Uterus (tissue), 2 donors: ENCODE measurements at regions not wholly inside any gene's neighbourhood (a gene's known extent, or its start where the extent isn't known, plus 50 kb on each side); places are given as distances from the start of the nearest gene placed in this dataset.

ENCODE experiments used
- CTCF ChIP-seq, 4 experiments: fragments of 200-600 bp in 2 of 4; fragments of 450-650 bp in 2 of 4; sonication (generic) in 2 of 4; IDR thresholded peaks; one replicate each; pipeline ENCODE4 v1.5.1; 2016 to 2019; ENCODE audit warnings: antibody characterized with exemption in 4 of 4, mild to moderate bottlenecking in 2 of 4, moderate library complexity in 1 of 4
- POLR2A ChIP-seq, 2 donors: fragments of 450-650 bp; IDR thresholded peaks; one replicate each; pipeline ENCODE4 v1.6.1; 2016; ENCODE audit warnings: antibody characterized with exemption in 2 of 2, mild to moderate bottlenecking in 1 of 2, moderate library complexity in 1 of 2

DNA sequence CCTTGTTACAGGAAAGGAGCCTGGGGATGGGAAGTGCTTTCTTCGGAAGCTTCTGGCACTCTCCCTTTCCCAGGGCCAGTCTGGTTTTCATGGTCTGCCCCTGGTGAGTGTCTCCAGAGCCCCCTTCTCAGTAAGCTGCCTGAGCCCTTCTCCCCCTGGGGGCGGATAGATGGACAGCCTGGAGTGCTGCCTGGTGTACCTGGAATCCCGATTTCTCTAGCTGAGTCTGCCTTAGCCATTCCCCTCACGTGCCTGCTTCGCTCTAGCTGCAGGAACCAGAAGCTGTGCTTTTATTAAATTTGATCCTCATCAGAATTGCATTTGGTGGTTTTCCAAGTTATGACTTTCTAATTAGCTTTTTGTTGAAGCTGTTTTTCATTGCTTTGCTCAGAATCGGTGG, 152.9 kb upstream of the NAV2 start:
- no peak for TF ChIP-seq CTCF (IDR thresholded peaks at IDR 0.05)
- TF ChIP-seq POLR2A (IDR thresholded peaks at IDR 0.05): no peak
